ENCODE measurements at regions not wholly inside any gene's neighbourhood (a gene's known extent, or its start where the extent isn't known, plus 50 kb on each side); places are given as distances from the start of the nearest gene placed in this dataset.

- TF ChIP-seq HDGF (IDR thresholded peaks at IDR 0.05; ENCODE audit: borderline replicate concordance) = no peak
- no peak for TF ChIP-seq BHLHE40 (IDR thresholded peaks at IDR 0.05; ENCODE audit: borderline replicate concordance)
- TF ChIP-seq FOXM1 (IDR thresholded peaks at IDR 0.05; ENCODE audit: borderline replicate concordance) = no peak
- TF ChIP-seq PKNOX1 (IDR thresholded peaks at IDR 0.05) = no peak
Measured at GRCh38 chr18:1784113-1784512, 787.2 kb downstream of the METTL4 start.

Measured in HEK293T (cell line).